Endothelial cell of umbilical vein (primary cell): ENCODE measurements at regions not wholly inside any gene's neighbourhood (a gene's known extent, or its start where the extent isn't known, plus 50 kb on each side); places are given as distances from the start of the nearest gene placed in this dataset.

Experiments
- BruUV-seq: library from RNA; stranded (reverse); fragments of 400-500 nt; replicated peaks from 2 replicates; lab custom pipeline; 2021; lab: Mats Ljungman, UMichigan
- CTCF ChIA-PET: fragments of 300-600, 350-600 bp; sonication (Branson Sonifier 250); formaldehyde crosslinking; loops from one replicate; lab custom pipeline; 2021; ENCODE audit warnings: antibody characterized with exemption, inconsistent platforms; lab: Charles Lee
- POLR2A ChIA-PET: fragments of 300-600, 350-600 bp; sonication (Branson Sonifier 250); formaldehyde crosslinking; loops from one replicate; lab custom pipeline; 2021; ENCODE audit warnings: antibody characterized with exemption, inconsistent platforms; lab: Charles Lee
- DNase-seq: peaks from one replicate; pipeline ENCODE4 v3.0.0-alpha.2; 2011; ENCODE audit warnings: low read depth, low spot score
- FAIRE-seq: peaks from 2 replicates; lab custom pipeline; 2011; peaks lifted over from hg19 to GRCh38; lab: Jason Lieb, UNC
- H2AFZ ChIP-seq: 2 replicates; pipeline ENCODE4 v1.6.0; 2012; ENCODE audit warnings: low read depth, low read length, control low read depth, inconsistent platforms
- H3K27ac ChIP-seq: 2 replicates; pipeline ENCODE4 v1.5.1; 2011; ENCODE audit warnings: low read depth, mild to moderate bottlenecking, control low read depth, low read length, moderate library complexity; ENCODE audit not compliant: insufficient read depth
- H3K27me3 ChIP-seq, 2 experiments: 2 replicates each; pipeline versions ENCODE4 v1.6.0 to v1.6.1; 2011; ENCODE audit warnings: low read length in 2 of 2, mixed read lengths in 1 of 2; ENCODE audit not compliant: control insufficient read depth in 2 of 2, insufficient read depth in 2 of 2
- H3K36me3 ChIP-seq, 2 experiments: 2 replicates in 1 of 2; 3 replicates in 1 of 2; pipeline ENCODE4 v1.5.1; 2011; ENCODE audit warnings: low read length in 2 of 2, mild to moderate bottlenecking in 1 of 2, moderate library complexity in 1 of 2; ENCODE audit not compliant: control insufficient read depth in 2 of 2, insufficient read depth in 2 of 2; ENCODE audit errors: extremely low read depth in 1 of 2
- H3K4me1 ChIP-seq: 3 replicates; pipeline ENCODE4 v1.5.1; 2011; ENCODE audit warnings: mild to moderate bottlenecking, low read length; ENCODE audit not compliant: control insufficient read depth, insufficient read depth; ENCODE audit errors: extremely low read depth
- H3K4me2 ChIP-seq: 2 replicates; pipeline ENCODE4 v1.6.1; 2011; ENCODE audit warnings: low read length, control low read depth, mixed read lengths; ENCODE audit not compliant: insufficient read depth
- H3K4me3 ChIP-seq, 3 experiments: fragments of 200-600 bp in 1 of 3; sonication (generic), shearing (Covaris generic) in 1 of 3; replicated peaks in 1 of 3; 2 replicates each; pipeline ENCODE4 v1.5.1; 2011 to 2016; ENCODE audit warnings: control low read depth in 3 of 3, low read length in 3 of 3, mild to moderate bottlenecking in 2 of 3, inconsistent platforms in 1 of 3, low read depth in 1 of 3, moderate library complexity in 1 of 3; ENCODE audit not compliant: insufficient read depth in 1 of 3
- H3K79me2 ChIP-seq: 2 replicates; pipeline ENCODE4 v1.6.0; 2012; ENCODE audit warnings: low read length, inconsistent platforms; ENCODE audit not compliant: control insufficient read depth, insufficient read depth
- H3K9ac ChIP-seq: replicated peaks from 2 replicates; pipeline ENCODE3; 2011; ENCODE audit warnings: low read length, control low read depth; ENCODE audit not compliant: insufficient read depth; ENCODE audit errors: extremely low read depth
- H3K9me1 ChIP-seq: replicated peaks from 3 replicates; pipeline ENCODE4 v1.6.0; 2011; ENCODE audit warnings: mild to moderate bottlenecking, low read length; ENCODE audit not compliant: control insufficient read depth, insufficient read depth; ENCODE audit errors: extremely low read depth
- H3K9me3 ChIP-seq: replicated peaks from 2 replicates; pipeline ENCODE4 v1.5.1; 2012; ENCODE audit warnings: low read length, inconsistent platforms; ENCODE audit not compliant: control insufficient read depth, insufficient read depth
- H4K20me1 ChIP-seq: replicated peaks from 2 replicates; pipeline ENCODE3; 2011; ENCODE audit warnings: mild to moderate bottlenecking, low read length; ENCODE audit not compliant: control insufficient read depth, insufficient read depth; ENCODE audit errors: extremely low read depth
- EZH2 ChIP-seq: IDR thresholded peaks from 2 replicates; pipeline ENCODE4 v1.6.1; 2012; ENCODE audit warnings: borderline replicate concordance, low read depth, mild to moderate bottlenecking, moderate library complexity, low read length, inconsistent platforms; ENCODE audit not compliant: severe bottlenecking
- FOS ChIP-seq: IDR thresholded peaks from 2 replicates; pipeline ENCODE4 v1.6.1; 2011; ENCODE audit warnings: mild to moderate bottlenecking, low read length, moderate library complexity, borderline replicate concordance; ENCODE audit not compliant: insufficient read depth
- GATA2 ChIP-seq: IDR thresholded peaks from 2 replicates; pipeline ENCODE4 v1.7.0; 2011; ENCODE audit warnings: low read depth, mild to moderate bottlenecking, moderate library complexity, mixed read lengths, low read length; ENCODE audit not compliant: insufficient read length, insufficient read depth
- JUN ChIP-seq: IDR thresholded peaks from 2 replicates; pipeline ENCODE4 v1.6.1; 2011; ENCODE audit warnings: borderline replicate concordance, low read depth; ENCODE audit not compliant: insufficient read length, insufficient read depth
- MYC ChIP-seq: IDR thresholded peaks from one replicate; pipeline ENCODE4 v1.6.1; 2011; ENCODE audit warnings: mild to moderate bottlenecking, low read depth, low read length
- POLR2A ChIP-seq: IDR thresholded peaks from 2 replicates; pipeline ENCODE4 v1.6.1; 2012; ENCODE audit warnings: low read depth, mild to moderate bottlenecking, control low read depth, low read length
- POLR2AphosphoS5 ChIP-seq: IDR thresholded peaks from 2 replicates; pipeline ENCODE4 v1.6.1; 2012; ENCODE audit warnings: low read depth, mild to moderate bottlenecking, control low read depth, low read length, moderate library complexity; ENCODE audit not compliant: insufficient read depth
- dilution Hi-C: fragments of 300-500 bp; cut with MboI; formaldehyde crosslinking; loops from one replicate; pipeline ENCODE4 v1.15.0; 2019; ENCODE audit warnings: low sequenced_read_pairs; ENCODE audit not compliant: extremely low pct_ligation_motif_present
- intact Hi-C: fragments of 100-400 bp; cut with micrococcal nuclease; formaldehyde crosslinking; loops from one replicate; pipeline ENCODE4 v1.10.0; 2022
- TF ChIP-seq, protein P1 (sequence below): IDR thresholded peaks from 2 replicates; pipeline ENCODE4 v1.6.1; 2011; ENCODE audit not compliant: insufficient read depth, insufficient read length
- TF ChIP-seq, protein P2 (sequence below), 2 donors: IDR thresholded peaks; 1 replicate in 1 of 2; 2 replicates in 1 of 2; pipeline ENCODE4 v1.5.1; 2011; ENCODE audit warnings: low read length in 2 of 2, mild to moderate bottlenecking in 2 of 2, moderate library complexity in 2 of 2, control low read depth in 1 of 2, inconsistent platforms in 1 of 2, low read depth in 1 of 2; ENCODE audit not compliant: insufficient read depth in 1 of 2; ENCODE audit errors: extremely low read depth in 1 of 2

DNA sequence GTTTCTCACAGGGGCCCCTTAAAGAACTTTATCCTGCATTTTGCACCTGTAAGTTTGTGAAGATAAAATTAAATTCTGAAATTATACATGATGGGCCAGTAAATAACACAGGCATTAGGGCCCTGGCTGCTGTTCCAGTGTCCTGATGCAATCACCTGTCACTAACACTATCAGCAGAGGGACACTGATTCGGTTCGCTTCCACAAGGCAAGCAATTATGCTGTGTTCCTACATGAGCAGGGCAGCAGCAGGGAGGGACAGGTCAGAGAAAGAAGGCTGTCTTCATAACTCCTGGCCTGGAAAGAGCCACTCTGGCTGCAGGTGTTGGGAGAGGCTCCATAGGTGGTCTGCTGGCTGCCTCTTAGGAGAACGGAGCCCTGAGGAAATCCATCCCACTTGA is 487.3 kb downstream of the MID1IP1 start:
- TF ChIP-seq MYC = no peak
- no peak for TF ChIP-seq GATA2
- no peak for TF ChIP-seq POLR2AphosphoS5
- TF ChIP-seq JUN = no peak
- TF ChIP-seq POLR2A = no peak
- TF ChIP-seq, protein P1, sequence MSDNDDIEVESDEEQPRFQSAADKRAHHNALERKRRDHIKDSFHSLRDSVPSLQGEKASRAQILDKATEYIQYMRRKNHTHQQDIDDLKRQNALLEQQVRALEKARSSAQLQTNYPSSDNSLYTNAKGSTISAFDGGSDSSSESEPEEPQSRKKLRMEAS = no peak
- TF ChIP-seq, protein P2, sequence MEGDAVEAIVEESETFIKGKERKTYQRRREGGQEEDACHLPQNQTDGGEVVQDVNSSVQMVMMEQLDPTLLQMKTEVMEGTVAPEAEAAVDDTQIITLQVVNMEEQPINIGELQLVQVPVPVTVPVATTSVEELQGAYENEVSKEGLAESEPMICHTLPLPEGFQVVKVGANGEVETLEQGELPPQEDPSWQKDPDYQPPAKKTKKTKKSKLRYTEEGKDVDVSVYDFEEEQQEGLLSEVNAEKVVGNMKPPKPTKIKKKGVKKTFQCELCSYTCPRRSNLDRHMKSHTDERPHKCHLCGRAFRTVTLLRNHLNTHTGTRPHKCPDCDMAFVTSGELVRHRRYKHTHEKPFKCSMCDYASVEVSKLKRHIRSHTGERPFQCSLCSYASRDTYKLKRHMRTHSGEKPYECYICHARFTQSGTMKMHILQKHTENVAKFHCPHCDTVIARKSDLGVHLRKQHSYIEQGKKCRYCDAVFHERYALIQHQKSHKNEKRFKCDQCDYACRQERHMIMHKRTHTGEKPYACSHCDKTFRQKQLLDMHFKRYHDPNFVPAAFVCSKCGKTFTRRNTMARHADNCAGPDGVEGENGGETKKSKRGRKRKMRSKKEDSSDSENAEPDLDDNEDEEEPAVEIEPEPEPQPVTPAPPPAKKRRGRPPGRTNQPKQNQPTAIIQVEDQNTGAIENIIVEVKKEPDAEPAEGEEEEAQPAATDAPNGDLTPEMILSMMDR (IDR thresholded peaks at IDR 0.05; ENCODE audit: extremely low read depth in 1 of 2, insufficient read depth in 1 of 2, low read depth in 1 of 2, low read length in 2 of 2) = no peak
- TF ChIP-seq EZH2 = no peak
- TF ChIP-seq FOS = no peak
- Histone ChIP-seq H4K20me1 (no peaks in the 10 kb centered on the region), H3K9me1 (no peaks in the 10 kb centered on the region), H3K4me2 (no peak overlapping the region), H3K36me3 (no peaks in the 10 kb centered on the region), H3K27me3 (no peaks in the 10 kb centered on the region), H3K9me3 (no peaks in the 10 kb centered on the region), H3K79me2 (no peaks in the 10 kb centered on the region), H3K9ac (no peak overlapping the region), H3K27ac (no peak overlapping the region), H2AFZ (no peak overlapping the region), H3K4me3 (no peak overlapping the region), H3K4me1 (no peaks in the 10 kb centered on the region)
- dilution Hi-C loops = no loop called here
- DNase-seq = no peak
- POLR2A ChIA-PET = no interaction called here
- intact Hi-C loops = no loop called here
- FAIRE-seq = no peak
- CTCF ChIA-PET = no interaction called here
- no TSS peak for BruUV-seq
